SK-N-SH treated with all-trans-retinoic acid at 6 μM for 48 hours (cell line): ENCODE measurements at regions not wholly inside any gene's neighbourhood (a gene's known extent, or its start where the extent isn't known, plus 50 kb on each side); places are given as distances from the start of the nearest gene placed in this dataset.
A peak's percentile ranks its signal among the peaks of the same experiment; 100 is the strongest.

Experiments used
- ATAC-seq: fragments of 200-7000 bp; cut with Tn5 transposase; 3 replicates; pipeline ENCODE4 v1.9.1; 2020; ENCODE audit warnings: mild to moderate bottlenecking, moderate library complexity
- BACH2 ChIP-seq: fragments of 250-450 bp; sonication (Bioruptor Pico); IDR thresholded peaks from 2 replicates; pipeline ENCODE4 v1.9.0; 2021; ENCODE audit warnings: mild to moderate bottlenecking, borderline replicate concordance
- CREB5 ChIP-seq: fragments of 250-450 bp; sonication (Bioruptor Pico); IDR thresholded peaks from 2 replicates; pipeline ENCODE4 v1.5.1; 2020; ENCODE audit warnings: low read depth, mild to moderate bottlenecking, moderate library complexity
- CSDC2 ChIP-seq: fragments of 250-450 bp; sonication (Bioruptor Pico); IDR thresholded peaks from 2 replicates; pipeline ENCODE4 v1.5.0; 2020; ENCODE audit warnings: mild to moderate bottlenecking, moderate library complexity
- ESRRG ChIP-seq: fragments of 250-450 bp; sonication (Bioruptor Pico); IDR thresholded peaks from 2 replicates; pipeline ENCODE4 v1.6.1; 2021; ENCODE audit warnings: mild to moderate bottlenecking
- GLIS3 ChIP-seq: fragments of 250-450 bp; sonication (Bioruptor Pico); IDR thresholded peaks from 2 replicates; pipeline ENCODE4 v1.5.0; 2020; ENCODE audit warnings: mild to moderate bottlenecking, moderate library complexity
- ISL1 ChIP-seq: fragments of 250-450 bp; sonication (Bioruptor Pico); IDR thresholded peaks from 2 replicates; pipeline ENCODE4 v2.1.2; 2022; ENCODE audit warnings: mild to moderate bottlenecking, moderate library complexity
- OSR1 ChIP-seq: fragments of 250-450 bp; sonication (Bioruptor Pico); IDR thresholded peaks from 2 replicates; pipeline ENCODE4 v1.8.0; 2022; ENCODE audit warnings: moderate library complexity, mild to moderate bottlenecking, inconsistent platforms
- PPARA ChIP-seq: fragments of 250-450 bp; sonication (Bioruptor Pico); IDR thresholded peaks from 2 replicates; pipeline ENCODE4 v1.5.0; 2020; ENCODE audit warnings: mild to moderate bottlenecking, borderline replicate concordance
- RARB ChIP-seq: fragments of 250-450 bp; sonication (Bioruptor Pico); IDR thresholded peaks from 2 replicates; pipeline ENCODE4 v1.8.0; 2021; ENCODE audit warnings: mild to moderate bottlenecking, moderate library complexity
- SNAI2 ChIP-seq: fragments of 250-450 bp; sonication (Bioruptor Pico); IDR thresholded peaks from 2 replicates; pipeline ENCODE4 v1.5.0; 2020; ENCODE audit warnings: mild to moderate bottlenecking, moderate library complexity
- TCF4 ChIP-seq: fragments of 250-450 bp; sonication (Bioruptor Pico); IDR thresholded peaks from 2 replicates; pipeline ENCODE4 v1.8.0; 2021; ENCODE audit warnings: mild to moderate bottlenecking, moderate library complexity, borderline replicate concordance
- TOX ChIP-seq: fragments of 250-450 bp; sonication (Bioruptor Pico); IDR thresholded peaks from 2 replicates; pipeline ENCODE4 v1.8.0; 2021; ENCODE audit warnings: mild to moderate bottlenecking, moderate library complexity, borderline replicate concordance
- TSHZ2 ChIP-seq: fragments of 250-450 bp; sonication (Bioruptor Pico); IDR thresholded peaks from 2 replicates; pipeline ENCODE4 v1.5.0; 2020; ENCODE audit warnings: mild to moderate bottlenecking, moderate library complexity
- ZC3H10 ChIP-seq: fragments of 250-450 bp; sonication (Bioruptor Pico); IDR thresholded peaks from 2 replicates; pipeline ENCODE4 v1.5.1; 2021; ENCODE audit warnings: mild to moderate bottlenecking, moderate library complexity
- ZFP30 ChIP-seq: fragments of 450-650 bp; formaldehyde crosslinking; IDR thresholded peaks from 2 replicates; pipeline ENCODE4 v1.5.0; 2022; ENCODE audit warnings: mild to moderate bottlenecking, moderate library complexity
- ZNF565 ChIP-seq: fragments of 450-650 bp; formaldehyde crosslinking; conservative IDR thresholded peaks from 2 replicates; pipeline ENCODE4 v1.5.0; 2020; ENCODE audit warnings: low read depth, mild to moderate bottlenecking, moderate library complexity
- ZNF70 ChIP-seq: fragments of 450-650 bp; formaldehyde crosslinking; IDR thresholded peaks from 2 replicates; pipeline ENCODE4 v1.5.0; 2020; ENCODE audit warnings: mild to moderate bottlenecking, moderate library complexity
- ZNF8 ChIP-seq: fragments of 450-650 bp; formaldehyde crosslinking; IDR thresholded peaks from 2 replicates; pipeline ENCODE4 v1.5.0; 2020; ENCODE audit warnings: mild to moderate bottlenecking, moderate library complexity
- TF ChIP-seq, protein P1 (sequence below): fragments of 250-450 bp; sonication (Bioruptor Pico); IDR thresholded peaks from 2 replicates; pipeline ENCODE4 v1.8.0; 2020; ENCODE audit warnings: mild to moderate bottlenecking, moderate library complexity, borderline replicate concordance
- TF ChIP-seq, protein P2 (sequence below): fragments of 250-450 bp; sonication (Bioruptor Pico); IDR thresholded peaks from 2 replicates; pipeline ENCODE4 v1.8.0; 2021; ENCODE audit warnings: low read depth, mild to moderate bottlenecking, moderate library complexity, borderline replicate concordance

GRCh38 chr15:62506217-62506805 is 341.2 kb upstream of the C2CD4B start:
- TF ChIP-seq ZC3H10 (CRISPR knock-in tag) (no peak), ZNF8 (CRISPR knock-in tag) (no peak), CREB5 (CRISPR knock-in tag) (no peak), GLIS3 (CRISPR knock-in tag) (no peak), RARB (CRISPR knock-in tag) (no peak), ESRRG (CRISPR knock-in tag) (no peak), ZNF70 (CRISPR knock-in tag) (no peak)
- TF ChIP-seq, all 23 proteins: peak for 0
- peak; percentile 86 for ATAC-seq

DNA sequence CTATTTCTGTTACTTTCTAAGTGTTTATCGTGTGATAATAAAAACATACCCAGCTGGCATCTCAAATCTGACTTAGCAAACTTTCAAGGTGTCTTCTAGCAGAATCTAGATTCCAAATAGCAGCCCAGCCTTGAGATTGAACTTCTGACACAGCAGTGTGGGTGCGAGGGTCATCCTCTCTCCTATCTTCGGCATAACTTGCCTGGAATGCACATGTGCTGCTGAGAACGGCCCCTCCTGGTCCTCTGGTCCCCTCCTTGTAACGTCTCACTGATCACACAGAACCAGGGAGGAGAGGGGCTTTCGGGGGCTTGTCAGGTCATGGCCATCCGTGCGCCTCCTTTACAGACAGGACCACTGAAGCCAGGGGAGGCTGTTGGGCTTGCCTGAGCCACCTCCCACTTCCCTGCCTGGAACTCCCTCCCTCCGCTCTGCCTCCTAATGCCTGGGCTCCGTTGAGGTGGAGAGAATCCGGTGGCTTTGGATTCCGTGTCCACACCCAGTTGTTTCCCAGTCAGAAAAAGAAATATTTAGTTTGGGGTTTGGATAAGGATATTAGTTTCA is 344.4 kb upstream of the C2CD4B start:
- ATAC-seq = no peak
- TF ChIP-seq ZNF8 (CRISPR knock-in tag) (no peak), TOX (no peak), ZC3H10 (CRISPR knock-in tag) (no peak), TCF4 (CRISPR knock-in tag) (no peak), BACH2 (CRISPR knock-in tag) (no peak), CSDC2 (no peak), ZNF70 (CRISPR knock-in tag) (no peak), TSHZ2 (no peak), SNAI2 (no peak), ZFP30 (CRISPR knock-in tag) (no peak), GLIS3 (CRISPR knock-in tag) (no peak), RARB (CRISPR knock-in tag) (no peak), CREB5 (CRISPR knock-in tag) (no peak), PPARA (CRISPR knock-in tag) (no peak), ZNF565 (CRISPR knock-in tag) (no peak), ISL1 (CRISPR knock-in tag) (no peak)
- TF ChIP-seq, protein P1, sequence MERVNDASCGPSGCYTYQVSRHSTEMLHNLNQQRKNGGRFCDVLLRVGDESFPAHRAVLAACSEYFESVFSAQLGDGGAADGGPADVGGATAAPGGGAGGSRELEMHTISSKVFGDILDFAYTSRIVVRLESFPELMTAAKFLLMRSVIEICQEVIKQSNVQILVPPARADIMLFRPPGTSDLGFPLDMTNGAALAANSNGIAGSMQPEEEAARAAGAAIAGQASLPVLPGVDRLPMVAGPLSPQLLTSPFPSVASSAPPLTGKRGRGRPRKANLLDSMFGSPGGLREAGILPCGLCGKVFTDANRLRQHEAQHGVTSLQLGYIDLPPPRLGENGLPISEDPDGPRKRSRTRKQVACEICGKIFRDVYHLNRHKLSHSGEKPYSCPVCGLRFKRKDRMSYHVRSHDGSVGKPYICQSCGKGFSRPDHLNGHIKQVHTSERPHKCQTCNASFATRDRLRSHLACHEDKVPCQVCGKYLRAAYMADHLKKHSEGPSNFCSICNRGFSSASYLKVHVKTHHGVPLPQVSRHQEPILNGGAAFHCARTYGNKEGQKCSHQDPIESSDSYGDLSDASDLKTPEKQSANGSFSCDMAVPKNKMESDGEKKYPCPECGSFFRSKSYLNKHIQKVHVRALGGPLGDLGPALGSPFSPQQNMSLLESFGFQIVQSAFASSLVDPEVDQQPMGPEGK (CRISPR knock-in tag) = no peak
- TF ChIP-seq, protein P2, sequence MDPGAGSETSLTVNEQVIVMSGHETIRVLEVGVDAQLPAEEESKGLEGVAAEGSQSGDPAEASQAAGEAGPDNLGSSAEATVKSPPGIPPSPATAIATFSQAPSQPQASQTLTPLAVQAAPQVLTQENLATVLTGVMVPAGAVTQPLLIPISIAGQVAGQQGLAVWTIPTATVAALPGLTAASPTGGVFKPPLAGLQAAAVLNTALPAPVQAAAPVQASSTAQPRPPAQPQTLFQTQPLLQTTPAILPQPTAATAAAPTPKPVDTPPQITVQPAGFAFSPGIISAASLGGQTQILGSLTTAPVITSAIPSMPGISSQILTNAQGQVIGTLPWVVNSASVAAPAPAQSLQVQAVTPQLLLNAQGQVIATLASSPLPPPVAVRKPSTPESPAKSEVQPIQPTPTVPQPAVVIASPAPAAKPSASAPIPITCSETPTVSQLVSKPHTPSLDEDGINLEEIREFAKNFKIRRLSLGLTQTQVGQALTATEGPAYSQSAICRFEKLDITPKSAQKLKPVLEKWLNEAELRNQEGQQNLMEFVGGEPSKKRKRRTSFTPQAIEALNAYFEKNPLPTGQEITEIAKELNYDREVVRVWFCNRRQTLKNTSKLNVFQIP (CRISPR knock-in tag) = no peak

DNA sequence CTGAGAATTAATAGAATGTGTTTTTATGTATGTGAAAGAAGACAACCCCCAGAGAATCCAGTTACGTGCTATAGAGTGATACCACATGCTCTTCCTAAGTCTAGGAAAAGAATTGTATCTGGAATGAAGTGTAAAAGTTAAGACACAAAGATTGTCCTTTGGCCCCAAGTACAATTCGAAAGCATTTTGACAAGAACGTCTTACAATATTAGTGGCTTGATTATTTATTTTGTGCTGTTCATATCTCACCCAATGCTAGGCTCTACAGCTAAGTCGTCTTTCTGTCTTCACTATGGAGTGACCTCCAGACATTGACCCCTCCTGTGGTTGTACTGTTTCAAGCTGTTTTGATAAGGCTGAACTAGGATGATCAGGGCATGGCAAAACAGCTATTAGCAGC is 345.7 kb upstream of the C2CD4B start:
- no peak for ATAC-seq
- no peak for TF ChIP-seq ESRRG (CRISPR knock-in tag)
- no peak for TF ChIP-seq SNAI2
- TF ChIP-seq CREB5 (CRISPR knock-in tag) = no peak
- TF ChIP-seq PPARA (CRISPR knock-in tag) = no peak
- TF ChIP-seq ZC3H10 (CRISPR knock-in tag) = no peak
- no peak for TF ChIP-seq GLIS3 (CRISPR knock-in tag)
- TF ChIP-seq ZFP30 (CRISPR knock-in tag) = no peak
- TF ChIP-seq OSR1 (CRISPR knock-in tag) = no peak
- no peak for TF ChIP-seq ZNF565 (CRISPR knock-in tag)
